IPS-18a (cell line): ENCODE measurements at regions not wholly inside any gene's neighbourhood (a gene's known extent, or its start where the extent isn't known, plus 50 kb on each side); places are given as distances from the start of the nearest gene placed in this dataset.

Experiments
- H3K27ac ChIP-seq: one replicate; pipeline ENCODE4 v1.5.1; 2013; ENCODE audit warnings: low read length
- H3K27me3 ChIP-seq: one replicate; pipeline ENCODE4 v1.6.1; 2013; ENCODE audit warnings: mild to moderate bottlenecking, low read length; ENCODE audit not compliant: control insufficient read depth, insufficient read depth
- H3K36me3 ChIP-seq: one replicate; pipeline ENCODE4 v1.6.1; 2013; ENCODE audit warnings: low read depth, low read length; ENCODE audit not compliant: control insufficient read depth
- H3K4me1 ChIP-seq: one replicate; pipeline ENCODE4 v1.6.1; 2013; ENCODE audit warnings: low read depth, low read length; ENCODE audit not compliant: control insufficient read depth
- H3K4me3 ChIP-seq: one replicate; pipeline ENCODE4 v1.5.1; 2013; ENCODE audit warnings: low read length
- H3K9ac ChIP-seq: one replicate; pipeline ENCODE4 v1.6.1; 2013; ENCODE audit warnings: mild to moderate bottlenecking, low read length, moderate library complexity
- H3K9me3 ChIP-seq: one replicate; pipeline ENCODE4 v1.6.1; 2013; ENCODE audit warnings: low read depth, low read length; ENCODE audit not compliant: control insufficient read depth

DNA sequence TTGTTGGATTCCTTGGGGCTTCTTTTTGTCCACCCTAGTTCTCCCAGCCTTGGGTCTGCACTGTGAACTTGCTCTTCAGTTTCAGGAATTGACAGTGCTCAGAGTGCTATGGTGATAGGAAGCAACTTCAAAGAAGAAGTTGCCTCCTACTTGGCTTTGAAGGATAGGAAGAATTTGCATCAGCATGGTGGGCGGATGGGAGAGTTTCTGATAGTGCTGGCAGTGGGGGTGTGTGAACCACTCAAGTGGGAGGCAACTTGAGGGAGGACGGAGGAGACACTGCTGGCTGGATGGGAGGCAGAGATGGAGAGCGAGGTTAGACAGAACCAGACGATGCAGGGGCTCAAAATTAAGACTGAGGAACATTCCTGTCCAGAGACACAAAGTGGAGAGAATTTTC lies 164.4 kb upstream of the SKOR2 start:
- Histone ChIP-seq H3K9ac (no peak overlapping the region), H3K27ac (no peak overlapping the region), H3K27me3 (peaks cover 54% of the 10 kb centered on the region), H3K4me3 (no peak overlapping the region), H3K36me3 (no peaks in the 10 kb centered on the region), H3K4me1 (peaks cover 5% of the 10 kb centered on the region), H3K9me3 (no peaks in the 10 kb centered on the region)

DNA sequence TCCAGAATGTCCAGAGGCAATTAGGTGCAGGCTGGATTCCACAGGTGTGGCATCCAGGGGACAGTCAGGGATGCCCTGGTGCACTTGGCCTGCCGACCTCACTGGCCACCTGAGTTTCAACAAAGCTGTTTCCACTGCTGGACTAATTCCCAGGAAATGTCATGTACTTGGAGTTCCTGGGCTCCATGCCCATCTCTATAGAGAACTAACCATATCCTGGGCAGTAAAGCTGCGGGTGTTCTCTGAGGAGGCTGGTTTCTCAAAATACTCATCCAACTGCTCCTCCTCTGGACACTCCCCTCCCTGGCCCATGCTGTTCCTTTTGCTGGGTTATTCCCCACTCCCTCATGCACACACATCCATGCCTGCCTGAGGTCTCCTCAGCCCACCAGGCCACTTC lies 161.9 kb upstream of the SKOR2 start:
- Histone ChIP-seq H3K4me1 (peaks cover under 1% of the 10 kb centered on the region), H3K27ac (no peak overlapping the region), H3K9ac (no peak overlapping the region), H3K9me3 (no peaks in the 10 kb centered on the region), H3K36me3 (no peaks in the 10 kb centered on the region), H3K27me3 (peaks cover 29% of the 10 kb centered on the region), H3K4me3 (no peak overlapping the region)

DNA sequence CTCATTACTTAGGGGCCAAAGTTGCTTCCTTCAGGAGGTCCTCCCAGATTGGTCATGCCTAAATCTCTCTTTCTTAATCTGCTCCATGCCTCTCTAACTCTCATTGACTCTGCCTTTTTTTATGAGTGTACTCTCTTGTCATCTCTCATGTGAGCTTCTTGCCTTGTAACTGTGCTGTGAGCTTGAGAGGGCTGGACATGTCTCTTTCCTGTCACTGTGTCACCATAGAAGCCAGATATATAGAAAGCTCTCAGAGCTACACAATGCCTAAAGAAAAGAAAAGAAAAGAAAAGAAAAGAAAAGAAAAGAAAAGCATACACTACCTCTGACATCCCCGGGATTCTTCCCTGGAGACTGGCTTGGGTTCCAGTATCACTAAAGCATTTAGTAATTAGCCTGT lies 161.5 kb upstream of the SKOR2 start:
- H3K9ac ChIP-seq: no peak overlapping the region
- no peaks in the 10 kb centered on the region for H3K9me3 ChIP-seq
- no peak overlapping the region for H3K4me3 ChIP-seq
- no peaks in the 10 kb centered on the region for H3K4me1 ChIP-seq
- no peak overlapping the region for H3K27ac ChIP-seq
- no peaks in the 10 kb centered on the region for H3K36me3 ChIP-seq
- peaks cover 25% of the 10 kb centered on the region for H3K27me3 ChIP-seq

DNA sequence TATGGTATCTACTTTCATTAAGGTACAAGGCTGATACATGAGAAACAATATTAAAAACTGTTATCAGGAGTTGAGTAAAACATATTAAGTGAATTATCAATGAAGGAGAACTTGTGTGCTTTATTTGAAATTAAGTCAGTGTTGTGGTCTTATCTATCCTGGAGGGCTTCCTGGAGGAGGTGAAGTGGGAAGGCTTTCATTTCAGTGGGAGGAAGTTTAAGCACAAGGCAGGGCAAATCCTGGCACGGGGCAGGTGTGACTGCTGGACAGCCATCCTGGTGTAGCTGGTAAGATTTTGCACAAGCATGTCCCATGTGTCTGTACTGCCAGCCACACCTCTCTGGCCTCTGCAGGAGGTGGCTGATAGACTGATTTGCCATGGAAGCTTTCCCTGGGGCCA lies 159.7 kb upstream of the SKOR2 start:
- Histone ChIP-seq H3K4me1 (no peaks in the 10 kb centered on the region), H3K9ac (no peak overlapping the region), H3K9me3 (no peaks in the 10 kb centered on the region), H3K27ac (no peak overlapping the region), H3K4me3 (no peak overlapping the region), H3K27me3 (peaks cover 10% of the 10 kb centered on the region), H3K36me3 (no peaks in the 10 kb centered on the region)

DNA sequence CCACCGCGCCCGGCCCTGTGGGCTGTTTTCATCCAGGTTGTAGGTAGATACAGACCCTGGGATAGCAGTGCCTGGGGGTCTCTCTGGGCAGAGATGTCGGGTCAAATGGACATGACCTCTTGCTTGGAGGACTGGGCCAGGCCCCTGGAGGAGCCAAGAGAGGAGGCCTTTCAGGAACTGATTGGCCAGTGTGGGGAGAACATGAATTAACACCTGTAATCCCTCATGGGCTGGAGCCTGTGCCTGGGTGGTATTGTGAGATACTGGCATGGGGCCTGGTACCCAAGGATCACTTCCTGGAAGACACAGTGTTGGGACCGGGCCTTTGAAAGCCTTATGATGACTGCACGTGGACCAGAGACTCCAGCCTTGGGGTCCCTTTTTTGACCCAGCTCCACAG lies 158.7 kb upstream of the SKOR2 start:
- Histone ChIP-seq H3K4me1 (peaks cover under 1% of the 10 kb centered on the region), H3K36me3 (no peaks in the 10 kb centered on the region), H3K9ac (no peak overlapping the region), H3K27ac (no peak overlapping the region), H3K27me3 (peaks cover 6% of the 10 kb centered on the region), H3K4me3 (no peak overlapping the region), H3K9me3 (no peaks in the 10 kb centered on the region)

DNA sequence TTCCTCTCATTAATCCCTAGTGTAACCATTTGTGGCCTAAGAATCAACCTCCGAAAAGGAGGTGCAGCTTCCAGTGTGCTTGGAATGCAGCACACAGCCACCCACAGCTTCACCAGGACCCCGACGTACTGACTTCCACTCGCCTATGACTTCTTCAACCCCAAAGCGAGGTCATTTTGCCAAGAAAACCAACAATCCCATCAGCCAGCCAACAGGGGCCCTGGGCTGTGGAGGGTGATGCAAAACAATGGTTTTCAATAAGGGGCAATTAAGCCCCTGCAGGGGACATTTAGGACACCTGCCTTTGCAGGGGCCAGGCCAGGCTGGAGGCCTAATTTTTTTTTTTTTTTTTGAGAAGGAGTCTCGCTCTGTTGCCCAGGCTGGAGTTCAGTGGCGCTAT lies 158.1 kb upstream of the SKOR2 start:
- Histone ChIP-seq H3K9ac (no peak overlapping the region), H3K36me3 (no peaks in the 10 kb centered on the region), H3K9me3 (no peaks in the 10 kb centered on the region), H3K4me3 (no peak overlapping the region), H3K27me3 (peaks cover under 1% of the 10 kb centered on the region), H3K27ac (no peak overlapping the region), H3K4me1 (peaks cover 7% of the 10 kb centered on the region)

DNA sequence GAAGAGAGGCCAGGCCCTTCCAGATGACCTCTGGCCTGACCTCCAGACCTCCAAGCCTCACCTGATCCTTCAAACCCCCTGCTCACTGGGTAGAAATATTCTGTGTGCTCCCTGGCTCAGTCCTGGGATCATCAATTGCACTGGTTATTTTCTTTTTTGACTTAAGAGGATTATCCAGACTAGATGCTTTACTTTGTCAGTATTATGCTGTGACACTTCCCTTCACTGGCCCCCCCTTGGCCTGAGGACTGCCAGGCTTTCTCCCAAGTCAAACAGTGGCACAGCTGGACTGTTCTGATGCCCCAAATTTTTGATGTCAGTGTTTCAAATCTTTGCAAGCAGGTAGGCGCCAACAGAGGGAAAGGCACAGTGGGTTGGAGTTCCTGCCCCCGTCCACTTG lies 156.3 kb upstream of the SKOR2 start:
- H3K4me1 ChIP-seq: peaks cover 9% of the 10 kb centered on the region
- no peaks in the 10 kb centered on the region for H3K27me3 ChIP-seq
- H3K27ac ChIP-seq: no peak overlapping the region
- H3K9ac ChIP-seq: no peak overlapping the region
- no peaks in the 10 kb centered on the region for H3K36me3 ChIP-seq
- H3K4me3 ChIP-seq: no peak overlapping the region
- H3K9me3 ChIP-seq: no peaks in the 10 kb centered on the region

DNA sequence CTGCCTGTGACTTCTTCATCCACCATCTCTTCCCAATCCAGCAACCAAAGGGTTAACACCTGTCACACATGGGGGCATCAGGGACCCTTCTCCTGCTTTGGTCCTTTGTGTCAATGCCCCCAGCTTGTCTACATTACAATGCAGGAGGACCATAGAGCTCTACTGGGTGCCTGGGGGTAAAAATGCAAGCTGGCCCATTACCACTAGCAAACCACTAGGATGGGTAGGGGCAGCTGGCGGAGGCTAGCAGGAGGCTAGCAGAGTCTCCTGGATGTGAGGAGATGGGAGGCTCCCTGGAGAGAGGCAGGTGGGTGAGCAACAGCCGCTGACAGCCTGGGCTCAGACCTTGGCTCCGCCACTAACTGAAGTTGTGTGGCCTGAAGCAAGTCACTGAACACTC lies 153.4 kb upstream of the SKOR2 start:
- no peak overlapping the region for H3K4me3 ChIP-seq
- peaks cover 9% of the 10 kb centered on the region for H3K4me1 ChIP-seq
- H3K36me3 ChIP-seq: no peaks in the 10 kb centered on the region
- no peaks in the 10 kb centered on the region for H3K9me3 ChIP-seq
- H3K9ac ChIP-seq: no peak overlapping the region
- H3K27me3 ChIP-seq: no peaks in the 10 kb centered on the region
- no peak overlapping the region for H3K27ac ChIP-seq

DNA sequence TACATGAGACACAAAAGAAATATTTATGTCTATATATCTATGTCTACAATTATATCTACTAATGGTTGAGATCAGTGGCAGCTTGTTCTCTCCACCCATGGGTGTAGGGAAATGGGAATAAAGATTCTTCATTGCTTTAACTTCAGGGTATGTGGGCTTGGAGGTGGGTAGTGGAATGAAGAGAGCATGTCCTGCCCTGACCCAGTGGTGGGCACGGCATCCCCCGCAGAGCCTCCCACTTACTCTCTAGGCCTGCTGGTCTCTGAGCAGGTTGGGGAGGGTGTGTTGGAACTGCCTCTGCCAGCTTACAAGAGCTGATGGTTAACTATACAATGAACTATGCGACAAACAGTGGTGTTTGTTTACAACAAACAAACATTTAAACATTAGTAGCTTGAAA lies 152.5 kb upstream of the SKOR2 start:
- H3K9ac ChIP-seq: no peak overlapping the region
- H3K27ac ChIP-seq: no peak overlapping the region
- H3K4me1 ChIP-seq: peaks cover 9% of the 10 kb centered on the region
- H3K36me3 ChIP-seq: no peaks in the 10 kb centered on the region
- H3K4me3 ChIP-seq: no peak overlapping the region
- H3K27me3 ChIP-seq: no peaks in the 10 kb centered on the region
- no peaks in the 10 kb centered on the region for H3K9me3 ChIP-seq

DNA sequence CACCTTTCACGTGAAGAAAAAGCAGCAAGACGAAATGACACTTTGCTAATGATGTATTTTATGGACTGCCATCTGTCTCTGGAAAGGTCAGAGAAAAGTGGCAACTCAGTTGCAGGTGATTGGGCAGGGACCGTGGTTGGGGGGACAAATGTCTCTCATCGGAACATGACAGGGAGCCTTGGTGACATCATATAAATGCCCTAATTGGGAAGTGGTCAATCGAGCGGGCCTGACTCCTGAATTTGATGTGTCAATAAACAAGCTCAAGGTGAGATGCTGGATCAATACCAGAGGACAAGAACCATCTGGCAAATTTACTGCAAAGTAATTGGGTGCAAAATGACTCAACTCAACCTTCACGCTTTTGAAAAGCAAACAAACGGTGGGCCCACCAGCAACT lies 151.9 kb upstream of the SKOR2 start:
- Histone ChIP-seq H3K9me3 (no peaks in the 10 kb centered on the region), H3K4me3 (no peak overlapping the region), H3K27ac (no peak overlapping the region), H3K4me1 (peaks cover 9% of the 10 kb centered on the region), H3K36me3 (no peaks in the 10 kb centered on the region), H3K9ac (no peak overlapping the region), H3K27me3 (no peaks in the 10 kb centered on the region)

DNA sequence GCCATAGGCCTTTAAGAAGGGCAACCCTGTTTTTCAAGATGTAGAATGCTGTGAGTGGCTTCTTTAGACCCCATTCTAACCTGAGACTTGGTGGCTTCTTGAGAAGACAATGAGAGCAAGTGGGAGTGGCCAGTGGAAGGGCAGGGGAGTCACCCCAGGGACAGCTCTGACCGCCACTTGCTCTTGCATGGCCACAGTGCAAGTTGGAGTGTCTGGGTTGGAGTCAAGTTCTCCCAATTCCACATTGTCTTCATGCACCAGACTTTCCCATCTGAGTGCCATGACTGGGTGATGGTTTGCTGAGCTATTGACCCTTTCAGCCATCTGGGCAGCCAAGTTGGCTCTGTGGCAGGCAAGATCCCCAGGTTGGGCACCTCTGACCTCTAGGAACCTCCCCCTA lies 148.0 kb upstream of the SKOR2 start:
- H3K27me3 ChIP-seq: no peaks in the 10 kb centered on the region
- peaks cover 2% of the 10 kb centered on the region for H3K4me1 ChIP-seq
- H3K9ac ChIP-seq: no peak overlapping the region
- no peak overlapping the region for H3K27ac ChIP-seq
- no peak overlapping the region for H3K4me3 ChIP-seq
- H3K9me3 ChIP-seq: no peaks in the 10 kb centered on the region
- H3K36me3 ChIP-seq: no peaks in the 10 kb centered on the region

DNA sequence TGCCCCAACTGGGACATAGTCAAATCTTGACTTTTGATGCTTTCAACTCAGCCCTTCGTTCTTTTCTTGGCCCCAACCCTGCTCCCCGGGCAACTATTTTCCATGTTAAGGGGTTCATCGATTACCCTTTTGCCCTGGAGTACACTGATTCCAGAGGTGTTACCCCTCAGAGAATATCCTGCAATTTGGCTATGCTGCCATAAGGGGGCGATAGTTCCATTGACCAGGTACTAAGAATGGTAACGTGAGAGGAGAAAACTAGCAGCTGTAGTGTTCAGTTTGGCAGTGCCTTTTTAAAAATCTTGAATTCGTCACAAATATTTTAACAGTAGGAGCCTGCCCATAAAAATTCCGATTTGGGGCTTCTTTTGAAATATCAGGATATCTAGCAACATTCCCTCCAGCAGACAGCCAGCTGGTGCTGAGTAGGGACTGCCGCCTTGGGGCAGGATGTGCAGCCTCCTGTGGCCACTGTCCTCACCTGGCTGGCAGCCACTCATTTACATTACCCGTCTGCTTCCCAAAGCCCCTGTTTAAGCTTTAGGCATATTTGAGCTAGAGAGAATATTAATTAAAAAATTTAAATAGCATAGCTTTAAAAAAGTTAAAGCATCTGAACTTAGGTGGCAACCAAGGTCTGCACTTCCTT lies 146.3 kb upstream of the SKOR2 start:
- Histone ChIP-seq H3K27me3 (no peaks in the 10 kb centered on the region), H3K4me3 (no peak overlapping the region), H3K4me1 (no peaks in the 10 kb centered on the region), H3K36me3 (no peaks in the 10 kb centered on the region), H3K9me3 (no peaks in the 10 kb centered on the region), H3K27ac (no peak overlapping the region), H3K9ac (no peak overlapping the region)
